Right lobe of liver (tissue), 4 donors: ENCODE measurements at regions not wholly inside any gene's neighbourhood (a gene's known extent, or its start where the extent isn't known, plus 50 kb on each side); places are given as distances from the start of the nearest gene placed in this dataset.

Source experiments
- POLR2A ChIP-seq: fragments of 450-650 bp; IDR thresholded peaks from one replicate; pipeline ENCODE4 v1.6.1; 2017; ENCODE audit warnings: antibody characterized with exemption, mild to moderate bottlenecking
- TF ChIP-seq, protein P1 (sequence below), 4 donors: fragments of 200-600 bp in 3 of 4; fragments of 450-650 bp in 1 of 4; IDR thresholded peaks; one replicate each; pipeline versions ENCODE4 v1.5.1 to v1.8.0; 2016 to 2022; ENCODE audit warnings: antibody characterized with exemption in 4 of 4, mild to moderate bottlenecking in 2 of 4
- donor health status: DM: no; HTN: no; CAD: no.
- donor health status: DM: no; HTN: no; CAD: no.
- donor health status: DM: no; HTN: yes; CAD: no.

- TF ChIP-seq, protein P1, sequence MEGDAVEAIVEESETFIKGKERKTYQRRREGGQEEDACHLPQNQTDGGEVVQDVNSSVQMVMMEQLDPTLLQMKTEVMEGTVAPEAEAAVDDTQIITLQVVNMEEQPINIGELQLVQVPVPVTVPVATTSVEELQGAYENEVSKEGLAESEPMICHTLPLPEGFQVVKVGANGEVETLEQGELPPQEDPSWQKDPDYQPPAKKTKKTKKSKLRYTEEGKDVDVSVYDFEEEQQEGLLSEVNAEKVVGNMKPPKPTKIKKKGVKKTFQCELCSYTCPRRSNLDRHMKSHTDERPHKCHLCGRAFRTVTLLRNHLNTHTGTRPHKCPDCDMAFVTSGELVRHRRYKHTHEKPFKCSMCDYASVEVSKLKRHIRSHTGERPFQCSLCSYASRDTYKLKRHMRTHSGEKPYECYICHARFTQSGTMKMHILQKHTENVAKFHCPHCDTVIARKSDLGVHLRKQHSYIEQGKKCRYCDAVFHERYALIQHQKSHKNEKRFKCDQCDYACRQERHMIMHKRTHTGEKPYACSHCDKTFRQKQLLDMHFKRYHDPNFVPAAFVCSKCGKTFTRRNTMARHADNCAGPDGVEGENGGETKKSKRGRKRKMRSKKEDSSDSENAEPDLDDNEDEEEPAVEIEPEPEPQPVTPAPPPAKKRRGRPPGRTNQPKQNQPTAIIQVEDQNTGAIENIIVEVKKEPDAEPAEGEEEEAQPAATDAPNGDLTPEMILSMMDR (IDR thresholded peaks at IDR 0.05): no peak
- TF ChIP-seq POLR2A: no peak
These were observed 185.7 kb upstream of the NWD2 start for GRCh38 chr4:37058826-37059225.
